Adrenal gland (tissue), 5 donors: ENCODE measurements at regions not wholly inside any gene's neighbourhood (a gene's known extent, or its start where the extent isn't known, plus 50 kb on each side); places are given as distances from the start of the nearest gene placed in this dataset.

Source experiments
- POLR2A ChIP-seq, 2 donors: fragments of 450-650 bp; IDR thresholded peaks; one replicate each; pipeline ENCODE4 v1.6.1; 2017; ENCODE audit warnings: antibody characterized with exemption in 2 of 2, mild to moderate bottlenecking in 2 of 2, moderate library complexity in 1 of 2
- TF ChIP-seq, protein P1 (sequence below), 6 experiments: fragments of 450-650 bp in 4 of 6; fragments of 200-600 bp in 2 of 6; sonication (generic) in 1 of 6; IDR thresholded peaks; 1 replicate in 5 of 6; 2 replicates in 1 of 6; pipeline versions ENCODE4 v1.5.1 to v1.8.0; 2016 to 2021; ENCODE audit warnings: antibody characterized with exemption in 6 of 6, mild to moderate bottlenecking in 2 of 6, moderate library complexity in 1 of 6
- donor health status: DM: no; HTN: no; CAD: no.

DNA sequence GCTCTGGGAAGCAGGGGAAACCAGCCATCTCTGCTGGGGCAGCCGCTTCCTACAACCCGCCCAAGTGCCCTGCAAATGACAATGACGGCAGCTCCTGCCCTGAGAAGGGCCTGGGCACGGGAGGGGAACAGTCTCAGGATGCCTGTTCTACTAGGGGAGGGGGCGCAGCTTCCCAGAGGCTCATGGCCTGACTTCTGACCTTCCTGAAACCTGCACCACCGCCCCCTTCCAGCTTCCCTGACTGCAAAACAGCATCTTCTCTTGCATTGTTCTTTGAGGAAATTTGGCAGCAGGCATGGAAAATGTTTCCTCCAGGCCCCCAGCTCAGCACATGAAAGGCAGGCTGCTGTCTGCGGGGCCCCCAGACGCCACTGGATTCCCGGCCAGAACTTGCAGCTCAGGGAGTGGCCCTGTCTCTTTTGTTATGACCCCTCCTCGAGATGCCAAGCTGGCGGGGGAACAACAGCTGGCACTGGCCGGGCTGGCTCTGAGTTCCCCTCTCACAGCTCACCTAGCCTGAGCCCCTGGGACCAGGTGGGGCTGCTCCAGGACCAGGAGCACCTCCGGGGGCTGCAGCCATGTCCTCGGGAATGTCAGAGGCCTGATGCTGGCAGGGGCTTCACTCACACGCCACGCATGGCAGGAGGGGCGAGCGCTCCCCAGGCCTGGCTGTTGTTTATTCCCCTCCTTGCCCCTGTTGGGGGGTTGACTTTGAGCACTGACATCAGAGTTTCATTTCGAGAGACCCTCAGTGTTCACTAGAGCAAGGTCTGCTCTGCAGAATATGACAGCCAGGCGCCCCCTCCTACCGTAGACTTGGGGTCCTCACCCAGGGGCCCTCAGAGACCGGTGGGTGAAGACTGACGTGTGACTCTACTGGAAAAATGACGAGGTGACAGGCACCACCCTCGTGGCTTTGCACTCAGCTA lies 62.7 kb downstream of the CALML3 start:
- TF ChIP-seq, protein P1, sequence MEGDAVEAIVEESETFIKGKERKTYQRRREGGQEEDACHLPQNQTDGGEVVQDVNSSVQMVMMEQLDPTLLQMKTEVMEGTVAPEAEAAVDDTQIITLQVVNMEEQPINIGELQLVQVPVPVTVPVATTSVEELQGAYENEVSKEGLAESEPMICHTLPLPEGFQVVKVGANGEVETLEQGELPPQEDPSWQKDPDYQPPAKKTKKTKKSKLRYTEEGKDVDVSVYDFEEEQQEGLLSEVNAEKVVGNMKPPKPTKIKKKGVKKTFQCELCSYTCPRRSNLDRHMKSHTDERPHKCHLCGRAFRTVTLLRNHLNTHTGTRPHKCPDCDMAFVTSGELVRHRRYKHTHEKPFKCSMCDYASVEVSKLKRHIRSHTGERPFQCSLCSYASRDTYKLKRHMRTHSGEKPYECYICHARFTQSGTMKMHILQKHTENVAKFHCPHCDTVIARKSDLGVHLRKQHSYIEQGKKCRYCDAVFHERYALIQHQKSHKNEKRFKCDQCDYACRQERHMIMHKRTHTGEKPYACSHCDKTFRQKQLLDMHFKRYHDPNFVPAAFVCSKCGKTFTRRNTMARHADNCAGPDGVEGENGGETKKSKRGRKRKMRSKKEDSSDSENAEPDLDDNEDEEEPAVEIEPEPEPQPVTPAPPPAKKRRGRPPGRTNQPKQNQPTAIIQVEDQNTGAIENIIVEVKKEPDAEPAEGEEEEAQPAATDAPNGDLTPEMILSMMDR (IDR thresholded peaks at IDR 0.05), result no peak
- TF ChIP-seq POLR2A (IDR thresholded peaks at IDR 0.05), result no peak
